ENCODE measurements at regions not wholly inside any gene's neighbourhood (a gene's known extent, or its start where the extent isn't known, plus 50 kb on each side); places are given as distances from the start of the nearest gene placed in this dataset.

- Mint-ChIP-seq H3K4me3 (no peak overlapping the region), H3K9me3 (peaks cover 3% of the 10 kb centered on the region), H3K36me3 (ENCODE audit: low read depth) (no peaks in the 10 kb centered on the region), H3K4me1 (ENCODE audit: low read depth) (no peaks in the 10 kb centered on the region), H3K27ac (no peak overlapping the region), H3K27me3 (no peaks in the 10 kb centered on the region)
- intact Hi-C loops (cut with DNase I, micrococcal nuclease): no loop called here
- CTCF ChIA-PET: no interaction called here
- H3K27ac ChIP-seq (ENCODE audit: low read depth in 1 of 2, low read length in 2 of 2): no peak overlapping the region
- H3K9me3 ChIP-seq (ENCODE audit: control insufficient read depth in 1 of 2, insufficient read depth in 1 of 2, low read length in 2 of 2): no peaks in the 10 kb centered on the region
- no peak overlapping the region for H3K4me3 ChIP-seq (ENCODE audit: low read length)
- no peaks in the 10 kb centered on the region for H3K27me3 ChIP-seq (ENCODE audit: control insufficient read depth in 1 of 2, insufficient read depth in 2 of 2, low read length in 2 of 2)
- no peak for DNase-seq
- no peak for TF ChIP-seq CTCF (IDR thresholded peaks at IDR 0.05)
- ATAC-seq (ENCODE audit: poor library complexity): no peak
- H3K4me1 ChIP-seq (ENCODE audit: insufficient read depth, low read length): no peaks in the 10 kb centered on the region
- POLR2A ChIA-PET: no interaction called here
- H3K36me3 ChIP-seq (ENCODE audit: insufficient read depth, low read length): no peaks in the 10 kb centered on the region
These were observed 884.3 kb downstream of the GALC start for GRCh38 chr14:87108726-87109125.

GRCh38 chr14:87102811-87103378 lies 890.1 kb downstream of the GALC start:
- ChIA-PET POLR2A (no interaction called here), CTCF (no interaction called here)
- no peak overlapping the region for H3K27ac Mint-ChIP-seq
- H3K4me3 Mint-ChIP-seq: no peak overlapping the region
- H3K36me3 Mint-ChIP-seq (ENCODE audit: low read depth): no peaks in the 10 kb centered on the region
- TF ChIP-seq CTCF (IDR thresholded peaks at IDR 0.05): no peak
- no peaks in the 10 kb centered on the region for H3K27me3 Mint-ChIP-seq
- ATAC-seq (ENCODE audit: poor library complexity) (no peak), DNase-seq (no peak)
- Histone ChIP-seq H3K27ac (ENCODE audit: low read depth in 1 of 2, low read length in 2 of 2) (no peak overlapping the region), H3K27me3 (ENCODE audit: control insufficient read depth in 1 of 2, insufficient read depth in 2 of 2, low read length in 2 of 2) (no peaks in the 10 kb centered on the region), H3K36me3 (ENCODE audit: insufficient read depth, low read length) (no peaks in the 10 kb centered on the region), H3K9me3 (ENCODE audit: control insufficient read depth in 1 of 2, insufficient read depth in 1 of 2, low read length in 2 of 2) (no peaks in the 10 kb centered on the region), H3K4me1 (ENCODE audit: insufficient read depth, low read length) (no peaks in the 10 kb centered on the region), H3K4me3 (ENCODE audit: low read length) (no peak overlapping the region)
- H3K4me1 Mint-ChIP-seq (ENCODE audit: low read depth): no peaks in the 10 kb centered on the region
- intact Hi-C loops (cut with DNase I, micrococcal nuclease): no loop called here
- peaks cover 7% of the 10 kb centered on the region for H3K9me3 Mint-ChIP-seq

- Mint-ChIP-seq H3K27ac (no peak overlapping the region), H3K4me1 (ENCODE audit: low read depth) (no peaks in the 10 kb centered on the region), H3K4me3 (no peak overlapping the region), H3K27me3 (no peaks in the 10 kb centered on the region), H3K36me3 (ENCODE audit: low read depth) (no peaks in the 10 kb centered on the region), H3K9me3 (peaks cover 10% of the 10 kb centered on the region)
- H3K9me3 ChIP-seq (ENCODE audit: control insufficient read depth in 1 of 2, insufficient read depth in 1 of 2, low read length in 2 of 2): peaks cover 0 to 4% of the 10 kb centered on the region in 2 experiments
- ChIA-PET CTCF (no interaction called here), POLR2A (no interaction called here)
- H3K4me3 ChIP-seq (ENCODE audit: low read length): no peak overlapping the region
- H3K36me3 ChIP-seq (ENCODE audit: insufficient read depth, low read length): no peaks in the 10 kb centered on the region
- intact Hi-C loops (cut with DNase I, micrococcal nuclease): loop anchor here in 1 of 2 experiments (1.0 kb wide), 1 partner anchor 25 kb away; no protein-coding TSS in a partner anchor
- ATAC-seq (ENCODE audit: poor library complexity) (no peak), DNase-seq (no peak)
- H3K27ac ChIP-seq (ENCODE audit: low read depth in 1 of 2, low read length in 2 of 2): no peak overlapping the region
- H3K4me1 ChIP-seq (ENCODE audit: insufficient read depth, low read length): no peaks in the 10 kb centered on the region
- H3K27me3 ChIP-seq (ENCODE audit: control insufficient read depth in 1 of 2, insufficient read depth in 2 of 2, low read length in 2 of 2): no peaks in the 10 kb centered on the region
- no peak for TF ChIP-seq CTCF (IDR thresholded peaks at IDR 0.05)
These were observed 896.0 kb downstream of the GALC start for GRCh38 chr14:87097015-87097414.
